ENCODE measurements at regions not wholly inside any gene's neighbourhood (a gene's known extent, or its start where the extent isn't known, plus 50 kb on each side); places are given as distances from the start of the nearest gene placed in this dataset.

GRCh38 chr2:118268268-118268667 is 180.0 kb downstream of the INSIG2 start:
- TF ChIP-seq, protein P1, sequence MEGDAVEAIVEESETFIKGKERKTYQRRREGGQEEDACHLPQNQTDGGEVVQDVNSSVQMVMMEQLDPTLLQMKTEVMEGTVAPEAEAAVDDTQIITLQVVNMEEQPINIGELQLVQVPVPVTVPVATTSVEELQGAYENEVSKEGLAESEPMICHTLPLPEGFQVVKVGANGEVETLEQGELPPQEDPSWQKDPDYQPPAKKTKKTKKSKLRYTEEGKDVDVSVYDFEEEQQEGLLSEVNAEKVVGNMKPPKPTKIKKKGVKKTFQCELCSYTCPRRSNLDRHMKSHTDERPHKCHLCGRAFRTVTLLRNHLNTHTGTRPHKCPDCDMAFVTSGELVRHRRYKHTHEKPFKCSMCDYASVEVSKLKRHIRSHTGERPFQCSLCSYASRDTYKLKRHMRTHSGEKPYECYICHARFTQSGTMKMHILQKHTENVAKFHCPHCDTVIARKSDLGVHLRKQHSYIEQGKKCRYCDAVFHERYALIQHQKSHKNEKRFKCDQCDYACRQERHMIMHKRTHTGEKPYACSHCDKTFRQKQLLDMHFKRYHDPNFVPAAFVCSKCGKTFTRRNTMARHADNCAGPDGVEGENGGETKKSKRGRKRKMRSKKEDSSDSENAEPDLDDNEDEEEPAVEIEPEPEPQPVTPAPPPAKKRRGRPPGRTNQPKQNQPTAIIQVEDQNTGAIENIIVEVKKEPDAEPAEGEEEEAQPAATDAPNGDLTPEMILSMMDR (IDR thresholded peaks at IDR 0.05): no peak
- TF ChIP-seq POLR2A (IDR thresholded peaks at IDR 0.05): no peak

All from ovary (tissue), 3 donors.